ENCODE measurements at regions not wholly inside any gene's neighbourhood (a gene's known extent, or its start where the extent isn't known, plus 50 kb on each side); places are given as distances from the start of the nearest gene placed in this dataset.

DNA sequence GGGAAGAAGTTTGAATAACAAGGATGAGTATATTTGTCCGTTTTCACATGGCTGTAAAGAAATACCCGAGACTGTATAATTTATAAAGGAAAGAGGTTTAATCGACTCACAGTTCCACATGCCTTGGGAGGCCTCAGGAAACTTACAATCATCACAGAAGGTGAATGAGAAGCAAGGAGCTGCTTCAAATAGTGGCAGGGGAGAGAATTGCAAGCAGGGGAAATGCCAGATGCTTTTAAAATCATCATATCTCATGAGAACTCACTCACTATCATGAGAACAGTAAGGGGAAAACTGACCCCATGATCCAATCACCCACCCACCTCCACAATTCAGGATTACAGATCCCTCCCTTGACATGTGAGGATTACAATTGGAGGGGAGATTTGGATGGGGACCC is 212.8 kb upstream of the CDH8 start:
- Histone ChIP-seq H3K4me1 (no peaks in the 10 kb centered on the region), H3K36me3 (no peaks in the 10 kb centered on the region), H3K27ac (no peak overlapping the region), H3K4me3 (no peak overlapping the region), H3K27me3 (no peaks in the 10 kb centered on the region), H3K9me3 (no peaks in the 10 kb centered on the region)
- TF ChIP-seq POLR2A (IDR thresholded peaks at IDR 0.05) (no peak), POLR2AphosphoS5 (IDR thresholded peaks at IDR 0.05; ENCODE audit: insufficient read depth in 1 of 2, low read depth in 1 of 2) (no peak)
- TF ChIP-seq, protein P1, sequence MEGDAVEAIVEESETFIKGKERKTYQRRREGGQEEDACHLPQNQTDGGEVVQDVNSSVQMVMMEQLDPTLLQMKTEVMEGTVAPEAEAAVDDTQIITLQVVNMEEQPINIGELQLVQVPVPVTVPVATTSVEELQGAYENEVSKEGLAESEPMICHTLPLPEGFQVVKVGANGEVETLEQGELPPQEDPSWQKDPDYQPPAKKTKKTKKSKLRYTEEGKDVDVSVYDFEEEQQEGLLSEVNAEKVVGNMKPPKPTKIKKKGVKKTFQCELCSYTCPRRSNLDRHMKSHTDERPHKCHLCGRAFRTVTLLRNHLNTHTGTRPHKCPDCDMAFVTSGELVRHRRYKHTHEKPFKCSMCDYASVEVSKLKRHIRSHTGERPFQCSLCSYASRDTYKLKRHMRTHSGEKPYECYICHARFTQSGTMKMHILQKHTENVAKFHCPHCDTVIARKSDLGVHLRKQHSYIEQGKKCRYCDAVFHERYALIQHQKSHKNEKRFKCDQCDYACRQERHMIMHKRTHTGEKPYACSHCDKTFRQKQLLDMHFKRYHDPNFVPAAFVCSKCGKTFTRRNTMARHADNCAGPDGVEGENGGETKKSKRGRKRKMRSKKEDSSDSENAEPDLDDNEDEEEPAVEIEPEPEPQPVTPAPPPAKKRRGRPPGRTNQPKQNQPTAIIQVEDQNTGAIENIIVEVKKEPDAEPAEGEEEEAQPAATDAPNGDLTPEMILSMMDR (IDR thresholded peaks at IDR 0.05) = no peak
- no peak for DNase-seq (ENCODE audit: extremely low spot score in 2 of 2)
- intact Hi-C loops (cut with DNase I) = no loop called here

DNA sequence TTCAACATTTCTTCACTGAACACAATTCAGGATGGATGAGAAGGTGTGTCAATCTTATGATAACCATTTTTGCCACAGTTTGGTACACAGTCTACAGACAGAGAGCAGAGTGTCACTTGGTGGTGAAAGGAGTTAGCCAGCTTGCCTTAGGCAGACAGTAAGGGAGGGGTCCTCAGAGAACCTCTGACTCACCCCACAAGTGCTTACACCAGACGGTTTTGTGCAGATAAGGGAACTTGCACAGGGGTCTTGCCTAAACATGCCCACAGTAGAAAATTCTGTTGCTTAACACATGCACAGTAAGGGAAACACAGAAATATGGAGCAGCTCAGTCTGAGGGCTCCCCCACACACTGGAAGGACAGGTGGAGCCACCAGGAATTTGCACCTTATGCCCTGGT is 204.5 kb upstream of the CDH8 start:
- no peak overlapping the region for H3K27ac ChIP-seq
- TF ChIP-seq, protein P1 (IDR thresholded peaks at IDR 0.05) = no peak
- TF ChIP-seq POLR2AphosphoS5 (IDR thresholded peaks at IDR 0.05; ENCODE audit: insufficient read depth in 1 of 2, low read depth in 1 of 2) = no peak
- TF ChIP-seq POLR2A (IDR thresholded peaks at IDR 0.05) = no peak
- no peak overlapping the region for H3K4me3 ChIP-seq
- no peaks in the 10 kb centered on the region for H3K36me3 ChIP-seq
- no peaks in the 10 kb centered on the region for H3K4me1 ChIP-seq
- intact Hi-C loops (cut with DNase I) = no loop called here
- no peaks in the 10 kb centered on the region for H3K27me3 ChIP-seq
- DNase-seq (ENCODE audit: extremely low spot score in 2 of 2) = no peak
- no peaks in the 10 kb centered on the region for H3K9me3 ChIP-seq

DNA sequence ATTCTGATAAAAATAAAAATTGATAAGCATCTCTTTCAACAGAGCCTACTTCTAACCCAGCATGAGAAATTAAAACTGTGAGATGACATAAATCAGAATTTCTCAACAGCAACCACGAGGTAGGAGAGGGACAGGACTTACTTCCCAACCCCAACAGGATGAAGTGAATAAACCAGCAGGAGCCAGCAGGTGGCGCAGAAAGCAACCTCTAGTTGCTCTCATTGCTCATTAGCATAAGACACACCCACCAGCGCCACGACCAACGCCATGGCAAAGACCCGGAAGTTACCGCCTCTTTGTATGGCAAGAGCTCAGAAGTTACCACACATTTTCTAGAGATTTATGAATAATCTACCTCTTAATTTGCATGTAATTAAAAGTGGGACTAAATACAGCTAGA is 189.4 kb upstream of the CDH8 start:
- Histone ChIP-seq H3K4me1 (no peaks in the 10 kb centered on the region), H3K36me3 (no peaks in the 10 kb centered on the region), H3K27ac (no peak overlapping the region), H3K9me3 (no peaks in the 10 kb centered on the region), H3K27me3 (no peaks in the 10 kb centered on the region), H3K4me3 (no peak overlapping the region)
- no peak for TF ChIP-seq POLR2AphosphoS5 (IDR thresholded peaks at IDR 0.05; ENCODE audit: insufficient read depth in 1 of 2, low read depth in 1 of 2)
- intact Hi-C loops (cut with DNase I) = no loop called here
- no peak for DNase-seq (ENCODE audit: extremely low spot score in 2 of 2)

DNA sequence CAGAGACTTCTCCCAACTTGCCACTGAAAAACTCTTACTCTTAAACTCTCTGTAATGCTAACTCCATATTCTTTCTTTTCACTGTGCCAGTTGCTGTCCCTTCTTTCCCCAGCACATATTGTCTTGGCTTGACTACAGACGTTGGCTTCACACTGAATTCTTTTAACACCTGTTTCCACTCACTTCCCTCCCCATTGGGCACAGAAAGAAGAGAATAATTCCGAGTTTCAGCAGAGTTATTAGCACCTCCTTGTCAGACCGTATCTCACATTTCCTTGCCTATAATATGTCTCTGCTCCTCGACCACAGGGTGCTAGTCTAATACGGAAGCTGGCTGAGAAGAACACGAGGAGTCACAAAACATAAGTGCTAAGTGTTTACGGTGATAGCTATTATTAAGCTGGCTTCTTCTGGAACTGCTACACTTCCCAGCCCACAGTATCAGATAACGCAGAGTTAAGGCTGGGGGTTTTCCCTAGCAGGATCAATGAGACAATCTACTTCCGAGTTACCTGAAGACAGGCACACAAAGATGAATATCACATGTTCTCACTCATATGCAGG is 188.5 kb upstream of the CDH8 start:
- Histone ChIP-seq H3K27ac (no peak overlapping the region), H3K4me1 (no peaks in the 10 kb centered on the region), H3K4me3 (no peak overlapping the region), H3K9me3 (no peaks in the 10 kb centered on the region), H3K27me3 (no peaks in the 10 kb centered on the region), H3K36me3 (no peaks in the 10 kb centered on the region)
- DNase-seq (ENCODE audit: extremely low spot score in 2 of 2) = no peak
- intact Hi-C loops (cut with DNase I) = no loop called here
- no peak for TF ChIP-seq POLR2AphosphoS5 (IDR thresholded peaks at IDR 0.05; ENCODE audit: insufficient read depth in 1 of 2, low read depth in 1 of 2)
- TF ChIP-seq, protein P1 (IDR thresholded peaks at IDR 0.05) = no peak
- no peak for TF ChIP-seq POLR2A (IDR thresholded peaks at IDR 0.05)

DNA sequence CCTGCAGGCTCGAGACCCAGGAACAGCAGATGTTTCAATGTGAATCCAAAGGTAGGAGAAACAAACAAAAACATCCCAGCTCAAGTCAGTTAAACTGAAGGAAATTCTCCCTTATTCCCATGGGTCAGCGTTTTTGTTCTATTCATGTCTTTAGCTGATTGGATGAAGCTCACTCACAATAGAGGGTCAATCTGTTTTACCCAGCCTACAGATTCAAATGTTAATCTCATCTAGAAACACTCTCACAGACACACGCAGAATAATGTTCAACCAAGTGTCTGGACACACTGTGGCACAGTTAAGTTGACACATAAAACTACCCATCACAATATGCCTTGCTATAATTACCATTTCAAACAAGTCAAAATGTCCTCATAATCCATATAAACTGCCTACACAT is 180.6 kb upstream of the CDH8 start:
- no peaks in the 10 kb centered on the region for H3K4me1 ChIP-seq
- H3K36me3 ChIP-seq = no peaks in the 10 kb centered on the region
- H3K9me3 ChIP-seq = no peaks in the 10 kb centered on the region
- TF ChIP-seq POLR2A (IDR thresholded peaks at IDR 0.05) (no peak), POLR2AphosphoS5 (IDR thresholded peaks at IDR 0.05; ENCODE audit: insufficient read depth in 1 of 2, low read depth in 1 of 2) (no peak)
- TF ChIP-seq, protein P1 (IDR thresholded peaks at IDR 0.05) = no peak
- H3K27me3 ChIP-seq = no peaks in the 10 kb centered on the region
- no peak overlapping the region for H3K4me3 ChIP-seq
- H3K27ac ChIP-seq = no peak overlapping the region
- intact Hi-C loops (cut with DNase I) = no loop called here
- no peak for DNase-seq (ENCODE audit: extremely low spot score in 2 of 2)

All from vagina (tissue), 2 donors.